Stimulated activated CD4-positive, alpha-beta T cell treated with anti-CD3 and anti-CD28 coated beads, Interleukin-15, amount 100 ng/mL, for 24 hours (primary cell): ENCODE measurements at regions not wholly inside any gene's neighbourhood (a gene's known extent, or its start where the extent isn't known, plus 50 kb on each side); places are given as distances from the start of the nearest gene placed in this dataset.
"Not testable (repeated sequence)": the region's sequence is repeated elsewhere in the genome, so short reads cannot be mapped to it uniquely, and the experiment has no call there.

Experiments used
- DNase-seq: peaks from one replicate; pipeline ENCODE4 v3.0.0-alpha.2; 2020

DNA sequence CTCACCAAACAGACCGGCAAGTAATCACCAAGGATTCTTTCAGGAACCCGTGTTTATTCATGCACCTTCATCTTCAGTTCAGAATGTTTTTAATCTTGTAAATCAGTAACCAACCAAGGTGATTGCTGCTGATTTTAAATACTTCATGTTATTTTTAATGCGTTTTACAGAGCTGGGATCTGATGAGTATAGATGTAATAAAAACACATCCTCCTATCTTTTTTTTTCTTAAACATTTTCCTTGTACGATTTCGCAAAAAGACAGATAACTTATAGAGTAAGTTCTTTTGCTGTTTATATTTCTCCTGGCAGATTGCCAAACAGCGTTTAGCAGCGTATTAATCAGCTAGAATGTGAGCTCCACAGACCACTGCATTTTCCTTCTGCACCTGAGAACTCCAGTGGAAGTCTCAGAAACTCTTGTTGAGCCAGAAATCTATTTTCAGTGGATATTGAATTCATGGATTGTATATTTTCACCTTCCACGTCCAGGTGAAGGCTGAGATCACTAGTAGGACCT lies 397.8 kb upstream of the NRP1 start:
- no peak for DNase-seq

DNA sequence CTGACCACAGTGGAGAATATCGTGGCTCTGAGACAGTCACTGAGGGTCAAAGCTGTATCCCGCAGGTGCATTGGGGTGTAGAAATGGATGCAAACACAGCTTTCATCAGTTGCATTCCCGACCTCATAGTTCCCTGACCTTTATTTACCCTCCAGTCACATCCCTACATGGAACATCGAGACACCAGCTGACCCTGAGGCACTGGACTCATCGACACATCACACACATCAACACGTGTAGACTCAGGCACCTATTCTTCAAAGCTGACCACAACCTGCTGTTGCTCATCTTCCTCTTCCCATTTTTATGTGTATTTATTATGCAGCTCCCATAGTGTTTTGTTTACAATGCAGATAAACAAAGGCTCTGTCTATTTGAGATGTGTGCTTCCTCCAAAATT lies 396.9 kb upstream of the NRP1 start:
- DNase-seq = no peak

DNA sequence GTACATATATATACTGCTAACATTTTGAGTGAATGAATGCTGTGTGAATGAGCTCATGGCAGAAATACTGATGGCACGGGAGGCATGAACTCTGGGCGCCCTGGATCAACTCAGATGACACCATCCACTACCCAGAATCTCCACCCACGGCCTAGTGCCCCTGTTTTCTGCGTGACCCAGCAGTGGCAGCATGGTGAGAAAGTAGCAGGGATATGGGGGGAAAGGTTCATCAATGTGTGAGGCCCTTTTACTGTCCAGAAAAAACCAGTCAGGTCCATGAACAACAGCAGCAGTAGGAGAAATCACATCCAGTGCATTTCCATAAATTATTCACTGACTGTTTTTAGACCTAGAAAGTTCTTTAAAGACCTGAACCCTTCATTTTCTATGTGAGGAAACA lies 391.0 kb upstream of the NRP1 start:
- no peak for DNase-seq

DNA sequence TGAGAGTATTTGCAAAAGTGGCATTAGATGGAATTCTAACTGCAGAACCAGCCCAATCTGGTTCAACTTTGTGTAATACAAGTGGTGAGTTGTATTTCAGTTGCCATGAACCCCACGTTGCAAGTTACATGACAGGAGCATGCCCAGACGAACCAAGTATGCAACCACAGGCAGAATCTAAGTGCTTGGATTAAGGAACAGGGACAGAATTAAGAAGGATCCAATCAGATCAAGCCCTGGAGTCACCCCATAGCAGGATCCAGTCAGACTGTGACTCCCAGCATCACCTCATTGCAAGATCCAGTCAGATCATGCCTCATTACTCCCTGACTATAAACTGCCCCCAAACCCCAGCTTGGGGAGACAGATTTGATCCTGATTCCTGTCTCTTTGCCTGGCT lies 388.7 kb upstream of the NRP1 start:
- DNase-seq = no peak

DNA sequence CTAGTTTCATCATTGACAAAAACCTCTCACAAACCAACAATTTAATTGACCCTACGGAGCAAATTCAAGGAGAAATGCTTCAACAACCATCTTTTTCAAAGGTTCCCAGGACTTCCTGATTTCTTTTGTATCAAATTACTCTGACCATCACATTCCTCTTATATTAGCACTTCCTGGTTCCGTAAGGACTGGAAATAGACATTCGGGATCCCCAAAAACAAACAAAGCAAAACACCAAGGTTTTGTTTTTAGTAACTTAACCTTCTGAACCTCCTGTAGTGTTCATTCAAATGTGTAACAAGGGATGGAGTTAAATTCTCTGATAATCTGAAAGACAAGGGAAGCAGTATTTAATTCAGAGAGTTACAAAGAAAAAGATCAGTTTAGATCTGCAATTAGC lies 387.6 kb upstream of the NRP1 start:
- DNase-seq = no peak

DNA sequence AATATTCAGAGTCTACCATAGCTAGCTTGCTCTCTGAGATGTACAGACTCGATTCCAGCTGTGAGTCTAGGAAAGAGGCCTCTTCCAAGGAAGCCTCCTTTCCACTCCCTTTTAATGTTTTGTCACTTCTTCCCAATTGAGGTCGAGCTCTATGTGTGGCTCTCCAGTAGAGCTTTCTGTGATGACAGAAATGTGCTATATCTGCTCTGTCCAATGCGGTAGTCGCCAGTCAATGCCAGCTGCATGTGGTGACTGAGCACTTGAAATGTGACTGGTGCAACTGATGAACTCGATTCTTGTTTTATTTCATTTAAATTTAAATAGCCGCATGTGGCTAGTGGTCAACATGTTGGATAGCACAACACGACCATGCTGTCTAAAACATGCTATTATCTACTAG lies 387.0 kb upstream of the NRP1 start:
- DNase-seq = no peak

DNA sequence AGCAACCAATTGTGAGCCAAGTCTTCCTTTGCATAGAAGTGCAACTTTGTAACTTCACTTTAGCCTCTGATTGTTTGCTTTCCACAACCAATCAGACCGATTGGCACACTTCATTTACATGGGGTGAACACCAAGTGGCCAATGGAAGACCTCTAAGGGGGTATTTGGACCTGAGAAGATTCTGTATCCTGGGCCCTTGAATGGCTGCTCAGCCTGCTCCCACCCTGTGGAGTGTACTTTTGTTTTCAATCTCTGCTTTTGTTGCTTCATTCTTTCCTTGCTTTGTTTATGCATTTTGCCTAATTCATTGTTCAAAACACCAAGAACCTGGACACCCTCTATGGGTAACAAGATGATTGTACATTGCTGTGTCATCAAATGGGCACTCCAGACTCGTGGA lies 385.7 kb upstream of the NRP1 start:
- DNase-seq = no peak

DNA sequence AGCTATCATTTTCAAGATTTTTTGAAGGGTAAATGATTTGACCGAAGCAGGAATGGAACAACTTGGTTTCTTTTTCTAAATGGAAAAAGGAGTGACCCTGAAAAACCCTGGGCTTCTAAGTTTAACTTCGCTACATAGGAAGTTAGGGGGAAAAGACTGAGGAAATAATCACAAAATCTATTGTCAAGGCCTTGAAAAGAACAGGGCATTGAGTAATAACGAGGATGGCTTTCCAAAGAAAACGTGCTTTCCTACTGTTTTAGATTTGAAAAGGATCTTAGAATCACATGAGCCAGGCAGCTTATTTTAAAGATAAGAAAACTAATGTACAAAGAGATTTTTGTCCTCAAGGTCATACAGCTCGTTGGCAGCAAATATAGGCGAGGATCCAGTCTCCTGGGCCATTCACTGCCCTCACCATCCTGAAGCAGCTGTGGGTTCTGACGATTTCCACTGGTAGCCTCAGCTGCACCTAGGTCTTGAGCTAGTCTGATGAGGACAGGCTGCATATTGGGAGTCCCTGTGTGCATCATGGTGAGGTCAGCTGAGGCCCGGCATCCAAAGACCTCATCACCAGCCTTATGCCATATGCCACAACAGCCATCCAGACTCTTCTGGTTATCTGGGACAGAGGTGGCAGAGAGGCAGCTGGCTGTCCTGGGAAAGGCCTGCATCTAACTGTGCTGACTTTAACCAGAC lies 384.7 kb upstream of the NRP1 start:
- DNase-seq = no peak

DNA sequence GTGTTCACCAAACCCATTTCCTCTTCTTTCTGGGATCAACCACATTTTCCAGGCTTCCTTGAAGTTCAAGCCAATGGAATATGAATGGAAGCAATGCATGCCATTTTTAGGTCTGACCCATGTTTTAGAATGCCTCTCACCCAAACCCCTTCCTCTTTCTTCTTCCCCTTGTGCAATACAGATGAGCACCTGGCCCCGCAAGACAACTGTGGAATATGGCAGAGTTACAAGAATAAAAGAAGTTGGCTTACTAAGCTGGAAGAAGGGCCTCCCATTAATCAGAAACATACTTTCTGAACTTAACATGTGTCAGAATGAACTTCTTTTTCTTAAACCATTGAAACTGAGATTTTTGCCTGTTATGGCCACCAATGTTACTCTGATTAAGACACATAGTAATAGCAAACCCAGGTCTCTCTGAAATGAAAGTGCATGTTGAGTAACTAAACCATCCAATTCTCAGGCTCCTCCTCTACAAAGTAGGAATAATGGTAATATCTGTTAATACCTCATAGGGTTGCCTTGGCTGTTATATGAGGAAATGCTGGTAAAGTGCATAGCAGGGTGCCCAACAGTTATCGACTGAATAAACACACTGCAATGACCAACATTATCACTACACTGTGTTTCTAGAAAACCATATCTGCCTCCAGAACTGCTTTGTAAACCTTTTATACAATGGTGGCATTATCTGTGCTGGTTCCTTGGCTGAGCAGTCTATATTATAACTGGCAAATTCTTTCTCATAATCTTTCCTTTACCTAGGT lies 382.2 kb upstream of the NRP1 start:
- DNase-seq = no peak

DNA sequence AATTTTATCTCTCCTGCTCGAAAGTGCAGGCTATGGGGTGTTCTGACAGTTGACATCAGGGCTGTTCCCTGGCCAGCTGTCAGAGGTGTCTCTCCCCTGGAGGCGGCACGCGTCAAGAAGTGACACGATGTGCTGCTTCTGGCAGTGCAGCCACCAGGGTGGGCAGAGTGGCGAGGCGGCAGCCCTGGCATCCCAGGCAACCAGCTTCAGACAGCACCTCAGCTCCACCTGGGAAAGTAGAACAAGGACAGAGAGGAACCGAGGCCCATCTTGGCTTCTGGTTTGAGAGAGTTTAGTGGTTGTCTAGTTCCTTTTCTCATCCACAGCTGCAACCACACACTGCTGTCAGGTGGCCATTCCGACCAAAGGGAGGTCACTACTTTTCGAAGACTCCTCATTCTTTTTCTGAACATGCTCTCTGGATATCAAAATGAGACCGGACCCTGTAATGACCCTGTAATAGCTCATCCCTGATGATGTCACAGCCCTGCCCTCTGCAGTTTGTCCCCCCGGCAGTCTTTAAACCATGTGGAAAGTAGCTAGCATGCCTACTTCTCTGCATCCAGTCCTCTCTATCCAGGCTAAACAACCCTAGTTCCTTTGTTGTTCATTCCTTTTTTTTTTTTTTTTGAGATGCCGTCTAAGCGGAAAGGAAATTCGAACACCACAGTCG lies 381.0 kb upstream of the NRP1 start:
- no peak for DNase-seq

DNA sequence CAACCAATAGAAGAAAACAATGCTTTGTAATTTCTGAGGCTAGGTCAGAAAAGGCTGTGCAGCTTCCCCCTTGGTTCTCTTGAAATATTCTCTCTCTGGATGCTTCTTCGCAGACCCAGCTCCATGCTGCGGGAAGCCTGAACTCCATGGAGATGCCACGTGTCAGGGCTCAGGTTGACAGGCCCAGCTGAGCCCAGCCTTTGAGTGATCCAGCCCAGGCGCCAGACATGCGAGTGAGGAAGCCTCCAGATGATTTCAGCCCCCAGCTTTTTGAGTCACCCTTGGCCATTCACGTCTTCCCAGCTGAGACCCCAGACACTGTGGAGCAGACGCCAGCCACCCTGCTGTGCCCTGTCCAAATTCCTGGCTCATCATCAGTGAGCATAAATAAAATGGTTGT lies 378.4 kb upstream of the NRP1 start:
- no peak for DNase-seq

DNA sequence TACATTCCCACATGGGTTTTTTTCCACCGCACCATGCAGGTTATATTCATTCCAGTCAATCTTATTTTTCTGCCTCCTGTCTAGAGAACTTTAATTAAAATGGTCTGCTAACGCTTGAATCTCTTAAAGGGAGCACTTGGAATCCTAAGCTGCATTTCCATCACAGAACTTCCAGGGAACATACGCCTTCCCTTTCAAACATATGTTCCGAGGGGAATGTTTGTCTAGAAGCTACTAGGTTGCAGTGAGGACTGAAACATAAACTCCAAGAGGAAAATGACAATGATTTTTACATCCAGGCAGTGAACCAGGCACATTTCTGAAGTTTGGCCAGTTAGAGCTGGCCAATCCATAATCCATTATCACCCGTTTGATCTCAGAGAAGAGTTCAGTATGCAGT lies 375.5 kb upstream of the NRP1 start:
- no peak for DNase-seq

DNA sequence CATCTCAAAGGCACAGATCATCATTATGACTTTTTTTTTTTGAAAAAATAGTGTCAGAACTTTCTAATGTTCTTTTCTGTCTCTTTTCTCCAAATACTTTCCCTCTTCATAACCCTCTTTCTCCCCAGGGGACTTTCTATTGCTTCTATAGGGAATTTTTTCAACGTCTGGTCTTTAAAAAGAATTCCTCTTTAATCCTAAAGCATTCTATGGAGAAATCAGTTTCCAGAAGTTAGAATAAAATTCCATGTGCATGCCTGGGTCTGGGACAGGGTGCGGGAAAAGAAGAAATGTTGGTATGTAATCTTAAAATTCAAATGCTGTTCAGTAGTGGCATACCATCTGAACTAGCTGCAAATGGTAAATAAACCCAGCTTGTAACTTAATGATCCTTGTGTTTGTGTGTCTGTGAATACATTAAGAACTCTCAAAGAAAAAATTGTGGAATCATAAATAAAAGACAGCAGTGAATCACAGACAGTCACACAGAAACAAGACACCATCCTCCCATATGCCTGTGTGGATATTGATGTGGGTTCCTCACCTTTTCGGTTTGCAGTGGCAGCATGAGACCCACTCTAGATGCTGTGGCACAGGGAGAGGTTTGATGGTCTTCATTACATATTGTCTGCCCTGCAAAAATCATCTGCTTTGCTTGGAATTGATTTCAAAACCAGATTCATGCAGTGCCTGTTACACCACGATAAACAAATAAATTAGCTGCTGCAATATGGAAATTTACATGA lies 374.7 kb upstream of the NRP1 start:
- DNase-seq = no peak

DNA sequence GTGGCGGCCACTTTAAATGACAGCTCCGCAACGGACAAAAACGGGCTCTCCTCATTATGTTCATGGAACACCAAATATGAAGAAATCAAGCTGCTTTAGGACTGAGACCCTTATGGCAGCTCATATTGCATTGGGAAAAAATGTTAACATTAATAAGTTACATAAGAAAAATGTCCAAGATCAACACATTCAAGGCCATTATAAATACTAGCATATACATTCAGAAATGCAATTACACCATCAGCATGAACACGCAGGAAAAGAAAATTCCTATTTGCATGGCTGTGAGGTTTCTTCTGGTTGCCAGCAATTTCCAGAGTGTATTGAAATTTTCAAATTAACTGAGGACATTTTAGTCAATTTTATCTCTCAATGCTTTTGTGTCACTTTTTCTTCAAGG lies 374.1 kb upstream of the NRP1 start:
- no peak for DNase-seq

DNA sequence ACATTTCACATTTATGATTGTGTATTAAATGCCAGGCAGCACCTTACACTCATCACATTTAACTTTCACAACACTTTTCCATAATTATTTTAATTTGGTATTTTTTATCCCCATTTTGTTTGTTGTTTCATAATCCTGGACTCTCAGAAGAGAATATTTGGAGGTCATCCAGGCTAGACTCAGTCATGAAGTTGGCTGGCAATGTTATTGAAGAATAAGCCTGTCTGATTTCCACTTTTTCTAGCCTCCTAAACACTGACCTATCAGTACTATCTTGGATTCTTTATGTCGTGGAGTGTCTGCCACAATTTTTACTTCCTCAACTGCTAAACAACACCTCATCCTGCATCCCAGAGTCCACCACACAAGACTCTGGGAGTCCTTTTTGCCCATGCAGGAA lies 372.3 kb upstream of the NRP1 start:
- DNase-seq = no peak

DNA sequence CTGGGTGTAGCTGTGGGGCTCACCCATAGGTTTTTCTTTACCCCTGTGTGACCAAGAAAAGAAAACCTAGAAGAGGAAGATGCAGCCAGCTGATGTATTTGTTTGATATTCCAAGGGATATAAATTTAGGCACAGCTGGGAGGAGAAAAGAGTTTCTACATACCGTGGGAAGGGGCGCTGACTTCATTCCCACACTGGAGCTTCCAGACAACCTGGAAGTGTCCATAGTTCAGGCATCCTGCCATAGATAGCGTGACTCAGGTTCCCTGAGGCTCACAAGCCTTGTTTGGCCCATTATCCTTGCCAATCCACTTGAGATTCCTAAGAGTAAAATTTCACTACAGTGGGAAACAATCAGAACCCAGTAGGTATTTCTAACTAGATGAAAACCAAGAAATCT lies 371.7 kb upstream of the NRP1 start:
- DNase-seq = no peak

DNA sequence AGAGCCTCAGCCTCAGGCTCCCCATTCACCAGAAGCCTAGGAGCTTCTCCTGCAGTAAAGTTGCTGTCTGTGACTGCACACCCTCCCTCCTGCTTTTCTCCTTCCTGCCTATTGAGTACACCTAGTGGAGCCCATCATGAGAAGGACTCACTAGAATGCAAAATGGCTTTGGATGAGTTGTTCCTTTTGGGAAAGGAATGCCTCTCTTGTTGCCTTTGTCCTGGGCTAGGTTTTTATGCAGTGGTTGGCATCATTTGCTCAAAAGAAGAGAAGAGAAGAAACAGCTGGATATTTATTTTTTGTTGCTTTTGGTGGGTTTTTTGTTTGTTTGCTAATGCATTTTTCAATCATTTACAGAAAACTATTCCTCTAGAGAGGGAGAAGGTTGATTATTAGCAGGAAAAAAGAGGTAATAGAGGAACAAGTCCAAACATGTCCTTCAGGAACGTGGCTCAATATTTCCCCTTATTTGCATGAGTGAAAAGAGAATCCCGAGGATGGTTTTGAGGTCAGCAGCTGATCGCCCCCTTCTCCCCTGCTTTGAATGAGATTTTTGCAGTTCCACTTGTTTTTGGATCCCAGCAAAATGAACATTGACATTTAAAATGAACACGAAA lies 369.9 kb upstream of the NRP1 start:
- no peak for DNase-seq

DNA sequence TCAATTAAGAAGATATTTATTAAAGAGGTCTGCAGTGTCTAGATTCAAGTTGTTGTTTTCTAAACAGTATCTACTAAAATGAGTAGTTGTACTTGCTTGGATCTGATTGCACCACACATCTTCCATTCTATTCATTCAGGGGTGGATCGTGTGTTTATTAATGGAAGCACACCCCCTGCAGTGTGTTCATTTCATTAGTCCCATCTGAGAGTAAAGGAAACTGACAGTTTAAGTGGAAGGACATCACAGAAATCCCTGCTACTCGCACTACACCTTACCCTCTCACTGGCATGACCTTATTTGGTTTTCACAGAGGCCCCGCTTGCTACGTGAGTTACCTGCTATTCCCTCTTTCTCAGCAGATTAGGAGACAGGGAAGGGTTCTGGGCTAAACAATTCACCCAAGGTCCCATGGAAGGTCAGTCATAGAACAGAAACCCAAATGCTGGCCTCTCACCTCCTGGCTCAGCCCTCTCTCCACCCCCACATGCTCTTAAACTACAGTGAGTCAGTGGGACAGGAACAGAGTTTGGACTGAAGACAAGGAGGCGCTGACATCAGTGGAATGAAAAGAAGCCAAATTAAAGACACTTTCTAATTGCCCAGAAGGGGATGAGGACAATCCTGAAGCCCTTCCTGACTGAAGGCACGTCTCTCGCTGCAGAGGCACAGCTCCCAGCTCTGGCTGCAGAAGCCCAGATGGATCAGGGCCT lies 369.2 kb upstream of the NRP1 start:
- no peak for DNase-seq

DNA sequence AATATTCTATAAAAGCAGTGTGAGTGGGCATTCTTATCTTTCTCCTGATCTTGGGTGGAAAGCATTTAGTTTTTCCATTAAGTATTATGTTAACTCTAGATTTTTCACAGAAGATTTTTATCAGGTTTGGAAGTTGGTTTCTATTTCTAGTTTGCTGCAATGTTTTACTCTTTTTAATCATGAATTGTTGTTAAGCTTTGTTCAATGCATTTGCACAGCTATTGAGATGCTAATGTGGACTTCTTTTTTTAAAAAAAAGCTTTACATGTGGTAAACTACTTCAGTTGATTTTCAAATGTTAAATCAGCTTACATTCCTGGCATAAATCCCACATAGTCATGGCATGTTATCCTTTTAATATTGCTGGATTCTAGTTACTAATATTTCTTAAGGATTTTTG lies 363.6 kb upstream of the NRP1 start:
- DNase-seq = no peak

DNA sequence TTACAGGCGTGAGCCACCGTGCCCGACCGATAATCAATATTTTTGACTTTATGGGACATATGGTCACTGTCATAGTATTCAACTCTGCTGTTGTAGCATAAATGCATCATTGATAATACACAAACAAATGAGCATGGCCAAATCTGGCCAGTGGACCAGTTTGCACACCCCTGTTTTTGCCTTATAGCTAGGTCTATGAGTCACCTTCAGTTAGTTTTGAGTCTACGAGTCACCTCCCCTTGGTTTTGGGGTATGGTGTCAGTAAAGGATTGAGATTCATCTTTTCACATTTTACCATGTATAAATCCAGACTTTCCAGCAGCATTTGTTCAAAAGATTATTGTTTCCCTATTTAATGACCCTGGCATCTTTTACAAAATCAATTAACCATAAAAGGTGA lies 362.5 kb upstream of the NRP1 start:
- DNase-seq = no peak

DNA sequence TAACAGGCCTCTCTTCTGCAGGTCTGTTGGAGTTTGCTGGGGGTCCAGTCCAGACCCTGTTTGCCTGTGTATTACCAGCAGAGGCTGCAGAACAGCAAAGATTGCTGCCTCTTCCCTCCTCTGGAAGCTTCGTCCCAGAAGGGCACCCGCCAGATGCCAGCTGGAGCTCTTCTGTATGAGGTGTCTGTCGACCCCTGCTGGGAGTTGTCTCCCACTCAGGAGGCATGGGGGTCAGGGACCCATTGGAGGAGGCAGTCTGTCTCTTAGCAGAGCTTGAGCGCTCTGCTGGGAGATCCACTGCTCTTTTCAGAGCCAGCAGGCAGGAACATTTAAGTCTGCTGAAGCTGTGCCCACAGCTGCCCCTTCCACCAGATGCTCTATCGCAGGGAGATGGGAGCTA lies 361.1 kb upstream of the NRP1 start:
- no peak for DNase-seq

DNA sequence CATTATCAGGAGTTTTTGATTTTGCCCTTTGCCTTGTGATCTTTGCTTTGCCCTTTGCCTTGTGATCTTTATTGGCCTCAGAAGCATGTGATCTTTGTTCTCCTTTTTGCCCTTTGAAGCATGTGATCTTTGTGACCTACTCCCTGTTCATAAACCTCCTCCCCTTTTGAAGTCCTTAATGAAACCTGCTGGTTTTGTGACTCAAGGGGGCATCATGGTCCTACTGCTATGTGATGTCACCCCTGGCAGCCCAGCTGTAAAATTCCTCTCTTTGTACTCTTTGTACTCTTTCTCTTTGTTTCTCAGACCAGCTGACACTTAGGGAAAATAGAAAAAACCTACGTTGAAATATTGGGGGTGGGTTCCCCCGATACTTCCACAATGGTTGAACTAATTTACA lies 356.1 kb upstream of the NRP1 start:
- not testable (repeated sequence) for DNase-seq
